Prostate gland (tissue), 2 donors: ENCODE measurements at regions not wholly inside any gene's neighbourhood (a gene's known extent, or its start where the extent isn't known, plus 50 kb on each side); places are given as distances from the start of the nearest gene placed in this dataset.

Experiments
- DNase-seq: peaks from one replicate; pipeline ENCODE4 v3.0.0-alpha.2; 2019; ENCODE audit warnings: low spot score
- H3K27ac ChIP-seq, 2 donors: fragments of 200-600 bp; sonication (generic); 2 replicates each; pipeline ENCODE4 v1.5.1; 2017 to 2019
- H3K27me3 ChIP-seq: fragments of 200-600 bp; sonication (generic); replicated peaks from 2 replicates; pipeline ENCODE4 v1.5.1; 2019; ENCODE audit not compliant: insufficient read depth
- H3K36me3 ChIP-seq, 2 donors: fragments of 200-600 bp; sonication (generic); 1 replicate in 1 of 2; 2 replicates in 1 of 2; pipeline versions ENCODE4 v1.5.1 to v1.8.1; 2017 to 2019
- H3K4me1 ChIP-seq: fragments of 200-600 bp; sonication (generic); replicated peaks from 2 replicates; pipeline ENCODE4 v1.5.1; 2019
- H3K4me3 ChIP-seq, 2 donors: fragments of 200-600 bp; sonication (generic); 2 replicates each; pipeline ENCODE4 v1.5.1; 2017 to 2019
- H3K9me3 ChIP-seq: fragments of 200-600 bp; sonication (generic); 2 replicates; pipeline ENCODE4 v1.5.1; 2017
- CTCF ChIP-seq, 4 experiments: fragments of 200-600 bp in 2 of 4; fragments of 450-650 bp in 2 of 4; sonication (generic) in 2 of 4; IDR thresholded peaks; 1 replicate in 3 of 4; 2 replicates in 1 of 4; pipeline ENCODE4 v1.5.1; 2016 to 2019; ENCODE audit warnings: antibody characterized with exemption in 4 of 4, mild to moderate bottlenecking in 2 of 4, moderate library complexity in 2 of 4
- POLR2A ChIP-seq: fragments of 450-650 bp; IDR thresholded peaks from one replicate; pipeline ENCODE4 v1.6.1; 2016; ENCODE audit warnings: antibody characterized with exemption, mild to moderate bottlenecking
- POLR2AphosphoS5 ChIP-seq: sonication (generic); formaldehyde crosslinking; IDR thresholded peaks from one replicate; pipeline ENCODE4 v1.6.1; 2017; ENCODE audit warnings: antibody characterized with exemption
- WGBS: methylation state at CpG from one replicate; pipeline ENCODE4 v1.1.5; 2018; 5-methylcytosine and 5-hydroxymethylcytosine counted together
- intact Hi-C: fragments of 100-400 bp; cut with DNase I; formaldehyde crosslinking; loops from one replicate; pipeline ENCODE4 v1.14.2; 2022

GRCh38 chr3:99330924-99331532, 307.4 kb upstream of the COL8A1 start:
- intact Hi-C loops, result no loop called here
- H3K36me3 ChIP-seq, result no peaks in the 10 kb centered on the region
- H3K27me3 ChIP-seq, result no peaks in the 10 kb centered on the region
- no peak overlapping the region for H3K27ac ChIP-seq
- H3K4me1 ChIP-seq, result no peaks in the 10 kb centered on the region
- H3K9me3 ChIP-seq, result no peaks in the 10 kb centered on the region
- DNase-seq, result no peak
- H3K4me3 ChIP-seq, result no peak overlapping the region
- TF ChIP-seq POLR2A (no peak), CTCF (IDR thresholded peaks at IDR 0.05) (no peak), POLR2AphosphoS5 (no peak)
- WGBS, result 90% methylated on average over 1 of the region's 1 CpG

GRCh38 chr3:99330281-99330680, 308.1 kb upstream of the COL8A1 start:
- TF ChIP-seq POLR2A, result no peak
- no peaks in the 10 kb centered on the region for H3K4me1 ChIP-seq
- no peaks in the 10 kb centered on the region for H3K36me3 ChIP-seq
- intact Hi-C loops, result no loop called here
- DNase-seq, result no peak
- no peaks in the 10 kb centered on the region for H3K9me3 ChIP-seq
- no peak overlapping the region for H3K27ac ChIP-seq
- H3K4me3 ChIP-seq, result no peak overlapping the region
- H3K27me3 ChIP-seq, result no peaks in the 10 kb centered on the region
- WGBS, result 27% methylated on average over 2 of the region's 2 CpGs

- Histone ChIP-seq H3K4me1 (no peaks in the 10 kb centered on the region), H3K9me3 (no peaks in the 10 kb centered on the region), H3K36me3 (no peaks in the 10 kb centered on the region), H3K4me3 (no peak overlapping the region), H3K27me3 (no peaks in the 10 kb centered on the region), H3K27ac (no peak overlapping the region)
- 51% methylated on average over 4 of the region's 4 CpGs for WGBS
- DNase-seq, result no peak
- TF ChIP-seq CTCF (IDR thresholded peaks at IDR 0.05), result no peak
- no peak for TF ChIP-seq POLR2AphosphoS5
- TF ChIP-seq POLR2A, result no peak
- intact Hi-C loops, result no loop called here
Observed at GRCh38 chr3:99325402-99325801, 313.0 kb upstream of the COL8A1 start.

DNA sequence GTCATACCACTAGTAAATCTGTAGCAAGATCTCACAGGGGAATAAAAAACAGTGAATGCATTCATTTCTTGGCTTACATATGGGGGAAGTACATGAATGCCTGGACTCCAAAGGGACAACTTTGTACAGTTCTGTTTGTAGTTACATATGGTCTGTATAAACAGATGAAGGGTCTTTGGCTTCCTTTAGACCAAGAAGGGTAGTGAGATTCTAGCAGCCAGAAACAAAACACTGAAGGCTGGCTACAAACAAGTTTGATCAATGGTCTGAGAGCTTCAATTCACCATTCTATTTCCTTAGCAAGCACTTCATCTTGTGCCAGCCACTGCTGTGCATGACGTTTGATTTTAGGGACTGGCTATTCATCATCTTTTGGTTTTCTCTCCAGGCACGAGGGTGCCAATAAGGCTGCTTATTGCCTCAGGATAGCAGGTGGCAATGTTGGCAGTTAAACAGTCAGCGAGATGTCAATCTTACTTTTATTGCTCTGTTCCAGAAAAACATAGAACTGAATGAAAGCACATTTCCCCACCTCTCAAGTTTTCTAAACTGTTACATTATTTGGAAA, 313.7 kb upstream of the COL8A1 start:
- H3K27ac ChIP-seq, result no peak overlapping the region
- TF ChIP-seq POLR2AphosphoS5 (no peak), POLR2A (no peak), CTCF (IDR thresholded peaks at IDR 0.05) (no peak)
- 20% methylated on average over 3 of the region's 3 CpGs for WGBS
- no peaks in the 10 kb centered on the region for H3K9me3 ChIP-seq
- H3K4me3 ChIP-seq, result no peak overlapping the region
- H3K27me3 ChIP-seq, result no peaks in the 10 kb centered on the region
- H3K36me3 ChIP-seq, result no peaks in the 10 kb centered on the region
- intact Hi-C loops, result no loop called here
- DNase-seq, result no peak
- H3K4me1 ChIP-seq, result no peaks in the 10 kb centered on the region

DNA sequence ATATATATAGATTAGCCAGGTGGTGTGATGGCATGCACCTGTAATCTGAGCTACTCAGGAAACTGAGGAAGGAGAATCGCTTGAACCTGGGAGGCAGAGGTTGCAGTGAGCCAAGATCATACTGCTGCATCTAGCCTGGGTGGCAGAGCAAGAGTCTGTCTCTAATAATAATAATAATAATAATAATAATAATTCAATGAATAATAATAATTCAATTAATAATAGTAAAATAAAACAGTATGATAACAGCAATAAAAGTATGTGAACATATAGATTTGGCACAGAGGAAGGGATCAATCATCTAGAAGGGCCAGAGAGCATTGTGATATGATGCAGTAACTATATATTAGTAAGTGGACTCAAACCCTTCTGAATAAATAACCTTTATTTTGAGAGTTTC, 314.5 kb upstream of the COL8A1 start:
- H3K9me3 ChIP-seq, result no peaks in the 10 kb centered on the region
- H3K4me3 ChIP-seq, result no peak overlapping the region
- no peak for TF ChIP-seq POLR2A
- no peak for TF ChIP-seq CTCF (IDR thresholded peaks at IDR 0.05)
- no peak for TF ChIP-seq POLR2AphosphoS5
- DNase-seq, result no peak
- intact Hi-C loops, result no loop called here
- no peak overlapping the region for H3K27ac ChIP-seq
- no peaks in the 10 kb centered on the region for H3K36me3 ChIP-seq
- H3K27me3 ChIP-seq, result no peaks in the 10 kb centered on the region
- no peaks in the 10 kb centered on the region for H3K4me1 ChIP-seq
- 86% methylated on average over 1 of the region's 1 CpG for WGBS
